H1 (cell line): ENCODE measurements at regions not wholly inside any gene's neighbourhood (a gene's known extent, or its start where the extent isn't known, plus 50 kb on each side); places are given as distances from the start of the nearest gene placed in this dataset.

Experiments
- CTCF ChIA-PET: fragments of 300-600 bp; sonication (Branson Sonifier 250); formaldehyde crosslinking; loops from one replicate; lab custom pipeline; 2021; ENCODE audit not compliant: partially characterized antibody; lab: Charles Lee
- POLR2A ChIA-PET: fragments of 300-600 bp; sonication (Branson Sonifier 250); formaldehyde crosslinking; loops from one replicate; lab custom pipeline; 2021; ENCODE audit warnings: inconsistent platforms; ENCODE audit not compliant: partially characterized antibody; lab: Charles Lee
- DNase-seq, 2 experiments: peaks; one replicate each; pipeline versions ENCODE4 v3.0.0 to v3.0.0-alpha.2; 2010 to 2022; ENCODE audit warnings: low spot score in 2 of 2, low read depth in 1 of 2, mixed read lengths in 1 of 2
- FAIRE-seq: peaks from 2 replicates; lab custom pipeline; 2011; peaks lifted over from hg19 to GRCh38; lab: Jason Lieb, UNC
- H2AFZ ChIP-seq: 2 replicates; pipeline ENCODE4 v1.8.1; 2012; ENCODE audit warnings: low read length, inconsistent platforms
- H2AK5ac ChIP-seq: 2 replicates; pipeline ENCODE4 v1.6.1; 2013; ENCODE audit warnings: low read depth, low read length
- H2BK120ac ChIP-seq: replicated peaks from 2 replicates; pipeline ENCODE3; 2013; ENCODE audit warnings: low read depth, low read length, inconsistent platforms
- H2BK12ac ChIP-seq: 2 replicates; pipeline ENCODE4 v1.6.1; 2013; ENCODE audit warnings: low read depth, low read length
- H2BK15ac ChIP-seq: 2 replicates; pipeline ENCODE4 v1.6.1; 2013; ENCODE audit warnings: low read length
- H2BK20ac ChIP-seq: 2 replicates; pipeline ENCODE4 v1.6.1; 2013; ENCODE audit warnings: low read length
- H2BK5ac ChIP-seq: 2 replicates; pipeline ENCODE4 v1.6.1; 2013; ENCODE audit warnings: low read depth, low read length
- H3K14ac ChIP-seq: 2 replicates; pipeline ENCODE4 v1.6.1; 2013; ENCODE audit warnings: inconsistent platforms; ENCODE audit not compliant: insufficient read length
- H3K18ac ChIP-seq: 2 replicates; pipeline ENCODE4 v1.6.1; 2013; ENCODE audit warnings: low read length; ENCODE audit errors: extremely low read depth
- H3K23ac ChIP-seq: 2 replicates; pipeline ENCODE4 v1.6.1; 2013; ENCODE audit warnings: inconsistent platforms; ENCODE audit not compliant: insufficient read length
- H3K23me2 ChIP-seq: 2 replicates; pipeline ENCODE4 v1.6.1; 2013; ENCODE audit warnings: low read depth, low read length
- H3K27ac ChIP-seq: 2 replicates; pipeline ENCODE4 v1.6.1; 2011; ENCODE audit warnings: low read depth, low read length, inconsistent platforms
- H3K27me3 ChIP-seq, 4 experiments: replicated peaks in 1 of 4; 1 replicate in 1 of 4; 2 replicates in 3 of 4; pipeline versions ENCODE4 v1.6.1 to v1.8.1; 2011 to 2013; ENCODE audit warnings: low read length in 3 of 4, mild to moderate bottlenecking in 3 of 4, inconsistent platforms in 2 of 4, mixed read lengths in 2 of 4, moderate library complexity in 1 of 4; ENCODE audit not compliant: control insufficient read depth in 3 of 4, insufficient read depth in 3 of 4; ENCODE audit errors: extremely low read depth in 1 of 4
- H3K36me3 ChIP-seq, 4 experiments: 2 replicates each; pipeline versions ENCODE4 v1.6.1 to v1.8.1; 2011 to 2013; ENCODE audit warnings: mild to moderate bottlenecking in 4 of 4, low read length in 3 of 4, moderate library complexity in 2 of 4, control low read depth in 1 of 4, inconsistent platforms in 1 of 4; ENCODE audit not compliant: insufficient read depth in 4 of 4, control insufficient read depth in 2 of 4
- H3K4ac ChIP-seq: replicated peaks from 2 replicates; pipeline ENCODE3; 2013; ENCODE audit warnings: low read length, low read depth, mixed read lengths, inconsistent platforms; ENCODE audit not compliant: insufficient read length
- H3K4me1 ChIP-seq, 4 experiments: replicated peaks in 1 of 4; 1 replicate in 1 of 4; 2 replicates in 3 of 4; pipeline versions ENCODE4 v1.6.1 to v1.8.1; 2011 to 2013; ENCODE audit warnings: low read length in 3 of 4, inconsistent platforms in 2 of 4, mixed read lengths in 1 of 4; ENCODE audit not compliant: insufficient read depth in 4 of 4, control insufficient read depth in 3 of 4
- H3K4me2 ChIP-seq, 2 experiments: 2 replicates each; pipeline versions ENCODE4 v1.6.1 to v1.8.1; 2011 to 2013; ENCODE audit warnings: low read depth in 2 of 2, low read length in 2 of 2, control low read depth in 1 of 2, inconsistent platforms in 1 of 2, mild to moderate bottlenecking in 1 of 2; ENCODE audit not compliant: insufficient read depth in 1 of 2
- H3K4me3 ChIP-seq, 4 experiments: fragments of 200-600, 300-600 bp in 1 of 4; sonication (generic), shearing (Covaris generic), sonication (Bioruptor Twin) in 1 of 4; 2 replicates each; pipeline versions ENCODE4 v1.5.1 to v1.8.1; 2011 to 2016; ENCODE audit warnings: low read length in 4 of 4, low read depth in 3 of 4, control low read depth in 2 of 4, inconsistent platforms in 2 of 4, mild to moderate bottlenecking in 2 of 4, mixed read lengths in 1 of 4, moderate library complexity in 1 of 4; ENCODE audit not compliant: insufficient read depth in 2 of 4; ENCODE audit errors: extremely low read depth in 1 of 4
- H3K56ac ChIP-seq: replicated peaks from 2 replicates; pipeline ENCODE3; 2013; ENCODE audit warnings: low read depth, mild to moderate bottlenecking, mixed read lengths, low read length, inconsistent platforms; ENCODE audit not compliant: insufficient read length
- H3K79me1 ChIP-seq: 2 replicates; pipeline ENCODE4 v1.6.1; 2013; ENCODE audit warnings: low read depth, low read length, control low read depth
- H3K79me2 ChIP-seq, 2 experiments: 2 replicates each; pipeline versions ENCODE4 v1.6.1 to v1.8.1; 2012 to 2013; ENCODE audit warnings: low read length in 2 of 2, mild to moderate bottlenecking in 2 of 2, inconsistent platforms in 1 of 2; ENCODE audit not compliant: insufficient read depth in 2 of 2, control insufficient read depth in 1 of 2
- H3K9ac ChIP-seq, 4 experiments: replicated peaks in 1 of 4; 1 replicate in 1 of 4; 2 replicates in 3 of 4; pipeline versions ENCODE4 v1.6.1 to v1.8.1; 2011 to 2013; ENCODE audit warnings: low read depth in 3 of 4, low read length in 3 of 4, control low read depth in 2 of 4, mild to moderate bottlenecking in 2 of 4, moderate library complexity in 2 of 4, inconsistent platforms in 1 of 4; ENCODE audit errors: extremely low read depth in 1 of 4
- H3K9me3 ChIP-seq, 2 experiments: 2 replicates each; pipeline versions ENCODE4 v1.6.1 to v1.8.1; 2012 to 2013; ENCODE audit warnings: mild to moderate bottlenecking in 2 of 2, moderate library complexity in 2 of 2, control low read depth in 1 of 2, inconsistent platforms in 1 of 2, low read depth in 1 of 2, low read length in 1 of 2, mixed read lengths in 1 of 2; ENCODE audit not compliant: insufficient read depth in 2 of 2
- H4K20me1 ChIP-seq, 2 experiments: replicated peaks in 1 of 2; 2 replicates each; pipeline versions ENCODE3 to v1.8.1; 2011 to 2013; ENCODE audit warnings: inconsistent platforms in 2 of 2, low read length in 2 of 2, mild to moderate bottlenecking in 1 of 2; ENCODE audit not compliant: insufficient read depth in 2 of 2, control insufficient read depth in 1 of 2
- H4K5ac ChIP-seq: 2 replicates; pipeline ENCODE4 v1.6.1; 2013; ENCODE audit warnings: low read length, low read depth, mixed read lengths, inconsistent platforms; ENCODE audit not compliant: insufficient read length
- H4K8ac ChIP-seq: 2 replicates; pipeline ENCODE4 v1.8.0; 2013; ENCODE audit warnings: mild to moderate bottlenecking, moderate library complexity, low read length, inconsistent platforms; ENCODE audit not compliant: insufficient read depth; ENCODE audit errors: extremely low read depth
- H4K91ac ChIP-seq: replicated peaks from 2 replicates; pipeline ENCODE3; 2013; ENCODE audit warnings: low read length, mixed read lengths, inconsistent platforms; ENCODE audit not compliant: insufficient read length
- EGR1 ChIP-seq: IDR thresholded peaks from 2 replicates; pipeline ENCODE4 v1.6.1; 2011; ENCODE audit warnings: low read depth, low read length, borderline replicate concordance
- HDAC6 ChIP-seq: IDR thresholded peaks from one replicate; pipeline ENCODE4 v1.7.1; 2012; ENCODE audit warnings: low read depth, mild to moderate bottlenecking, inconsistent platforms, low read length, moderate library complexity
- RFX5 ChIP-seq: IDR thresholded peaks from 2 replicates; pipeline ENCODE4 v1.6.1; 2011; ENCODE audit warnings: low read depth, low read length, improper control_type of control experiment, borderline replicate concordance
- RNF2 ChIP-seq: fragments of 200-900, 300-1000 bp; sonication (generic); IDR thresholded peaks from 2 replicates; pipeline ENCODE4 v1.7.1; 2016; ENCODE audit warnings: borderline replicate concordance, low read depth, mild to moderate bottlenecking, antibody characterized with exemption, low read length; ENCODE audit not compliant: poor library complexity, severe bottlenecking; ENCODE audit errors: missing control alignments
- SIN3A ChIP-seq, 2 experiments: IDR thresholded peaks in 1 of 2; conservative IDR thresholded peaks in 1 of 2; 2 replicates each; pipeline ENCODE4 v1.6.1; 2011 to 2012; ENCODE audit warnings: low read length in 2 of 2, improper control_type of control experiment in 1 of 2, low read depth in 1 of 2, mild to moderate bottlenecking in 1 of 2
- TAF1 ChIP-seq: IDR thresholded peaks from 2 replicates; pipeline ENCODE4 v1.6.1; 2011; ENCODE audit warnings: mild to moderate bottlenecking, low read depth, low read length
- TCF12 ChIP-seq: IDR thresholded peaks from 2 replicates; pipeline ENCODE4 v1.6.1; 2011; ENCODE audit warnings: low read depth, mild to moderate bottlenecking, low read length

DNA sequence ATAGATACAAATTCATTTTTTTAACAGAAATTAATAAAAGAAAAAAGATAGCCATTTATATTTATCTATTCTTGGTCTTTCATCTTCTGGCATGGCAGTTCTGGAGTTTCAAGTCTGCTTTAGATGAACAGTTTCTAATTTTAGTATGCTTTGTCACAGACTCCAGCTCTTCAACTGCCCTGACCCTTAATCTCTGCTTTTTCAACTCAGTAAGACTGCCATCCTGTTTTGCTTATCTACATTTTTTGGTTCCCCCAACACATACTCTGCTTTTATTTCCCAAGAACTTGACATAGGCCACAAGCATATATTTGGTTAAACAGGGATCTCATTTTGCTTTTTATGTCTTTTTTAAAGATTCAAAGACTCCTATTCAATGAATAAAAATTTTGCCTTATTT lies 309.3 kb upstream of the KCND2 start (continued):
- TF ChIP-seq SIN3A (conservative IDR thresholded peaks at IDR 0.05 in 1 of 2, IDR thresholded peaks at IDR 0.05 in 1 of 2; ENCODE audit: low read depth in 1 of 2, low read length in 2 of 2): no peak

GRCh38 chr7:119964065-119964464 lies 308.9 kb upstream of the KCND2 start:
- Histone ChIP-seq H4K5ac (no peak overlapping the region), H3K4me3 (no peak overlapping the region)
- TF ChIP-seq HDAC6 (no peak), RNF2 (no peak), EGR1 (no peak), RFX5 (no peak), TAF1 (no peak), TCF12 (no peak)

More at GRCh38 chr7:119964065-119964464, 308.9 kb upstream of the KCND2 start:
- Histone ChIP-seq H3K4me1 (no peaks in the 10 kb centered on the region), H3K9ac (no peak overlapping the region), H2AK5ac (no peak overlapping the region), H3K36me3 (no peaks in the 10 kb centered on the region), H3K18ac (no peak overlapping the region), H3K4me2 (no peak overlapping the region), H4K8ac (no peak overlapping the region), H3K14ac (no peak overlapping the region), H3K4ac (no peak overlapping the region), H4K91ac (no peak overlapping the region), H2BK120ac (no peak overlapping the region), H4K20me1 (no peaks in the 10 kb centered on the region), H3K79me2 (no peaks in the 10 kb centered on the region), H3K56ac (no peak overlapping the region), H2BK12ac (no peak overlapping the region), H3K23me2 (no peaks in the 10 kb centered on the region), H2AFZ (no peak overlapping the region), H3K27ac (no peak overlapping the region), H3K23ac (no peak overlapping the region), H3K79me1 (no peaks in the 10 kb centered on the region), H2BK5ac (no peak overlapping the region), H3K27me3 (no peaks in the 10 kb centered on the region), H3K9me3 (no peaks in the 10 kb centered on the region), H2BK20ac (no peak overlapping the region), H2BK15ac (no peak overlapping the region)
- FAIRE-seq (no peak), DNase-seq (no peak)
- ChIA-PET CTCF (no interaction called here), POLR2A (no interaction called here)
